B cell (primary cell): ENCODE measurements at regions not wholly inside any gene's neighbourhood (a gene's known extent, or its start where the extent isn't known, plus 50 kb on each side); places are given as distances from the start of the nearest gene placed in this dataset.

ENCODE experiments used
- ATAC-seq: fragments of 200-7000 bp; cut with Tn5 transposase; one replicate; pipeline ENCODE4 v1.10.0; 2021; ENCODE audit warnings: low read depth, mild to moderate bottlenecking, moderate number of reproducible peaks, moderate library complexity
- CTCF ChIA-PET: fragments of 350-600 bp; sonication (Branson Sonifier 250); formaldehyde crosslinking; loops from one replicate; lab custom pipeline; 2021; ENCODE audit warnings: antibody characterized with exemption, inconsistent platforms; lab: Charles Lee
- POLR2A ChIA-PET: fragments of 350-600 bp; sonication (Branson Sonifier 250); formaldehyde crosslinking; loops from one replicate; lab custom pipeline; 2021; ENCODE audit warnings: antibody characterized with exemption; lab: Charles Lee
- DNase-seq: peaks from one replicate; pipeline ENCODE4 v3.0.0; 2013
- H2AFZ ChIP-seq: 2 replicates; pipeline ENCODE4 v1.6.1; 2012; ENCODE audit warnings: mild to moderate bottlenecking, low read depth, low read length; ENCODE audit not compliant: insufficient read depth, poor library complexity, severe bottlenecking
- H3K27ac ChIP-seq, 2 donors: 1 replicate in 1 of 2; 2 replicates in 1 of 2; pipeline ENCODE4 v1.5.1; 2012 to 2013; ENCODE audit warnings: low read length in 2 of 2, mild to moderate bottlenecking in 2 of 2, moderate library complexity in 1 of 2
- H3K27me3 ChIP-seq, 4 experiments: fragments of 200-600 bp in 1 of 4; sonication (generic) in 1 of 4; replicated peaks in 1 of 4; 1 replicate in 2 of 4; 2 replicates in 2 of 4; pipeline versions ENCODE4 v1.6.1 to v1.7.0; 2013 to 2016; ENCODE audit warnings: low read length in 3 of 4, mild to moderate bottlenecking in 2 of 4, mixed read lengths in 1 of 4, moderate library complexity in 1 of 4; ENCODE audit not compliant: insufficient read depth in 4 of 4, control insufficient read depth in 3 of 4; ENCODE audit errors: control extremely low read depth in 1 of 4
- H3K36me3 ChIP-seq, 2 experiments: replicated peaks in 1 of 2; 1 replicate in 1 of 2; 2 replicates in 1 of 2; pipeline versions ENCODE4 v1.6.1 to v1.7.1; 2013; ENCODE audit warnings: low read length in 1 of 2; ENCODE audit not compliant: insufficient read depth in 2 of 2, control insufficient read depth in 1 of 2; ENCODE audit errors: control extremely low read depth in 1 of 2, extremely low read depth in 1 of 2
- H3K4me1 ChIP-seq, 2 donors: fragments of 200-600 bp in 1 of 2; sonication (generic) in 1 of 2; 1 replicate in 1 of 2; 2 replicates in 1 of 2; pipeline versions ENCODE4 v1.5.1 to v1.6.1; 2013 to 2017; ENCODE audit warnings: low read length in 2 of 2; ENCODE audit not compliant: control insufficient read depth in 2 of 2, insufficient read depth in 2 of 2
- H3K4me2 ChIP-seq: replicated peaks from 2 replicates; pipeline ENCODE3; 2012; ENCODE audit warnings: mild to moderate bottlenecking, low read depth, low read length; ENCODE audit not compliant: poor library complexity, severe bottlenecking
- H3K4me3 ChIP-seq, 5 experiments: fragments of 200-600 bp in 1 of 5; sonication (generic) in 1 of 5; 1 replicate in 3 of 5; 2 replicates in 2 of 5; pipeline versions ENCODE4 v1.5.1 to v1.7.0; 2011 to 2016; ENCODE audit warnings: low read length in 4 of 5, mild to moderate bottlenecking in 4 of 5, low read depth in 2 of 5, control low read depth in 1 of 5, moderate library complexity in 1 of 5; ENCODE audit not compliant: insufficient read depth in 1 of 5; ENCODE audit errors: control extremely low read depth in 1 of 5, extremely low read depth in 1 of 5
- H3K79me2 ChIP-seq: fragments of 200-600 bp; sonication (generic); one replicate; pipeline ENCODE4 v1.6.0; 2016; ENCODE audit warnings: low read length; ENCODE audit not compliant: control insufficient read depth, insufficient read depth
- H3K9ac ChIP-seq: fragments of 200-600 bp; sonication (generic); 2 replicates; pipeline ENCODE4 v1.6.1; 2017; ENCODE audit warnings: mild to moderate bottlenecking, low read length, moderate library complexity
- H3K9me3 ChIP-seq, 3 donors: one replicate each; pipeline versions ENCODE4 v1.6.1 to v1.7.1; 2013; ENCODE audit warnings: low read length in 2 of 3; ENCODE audit not compliant: control insufficient read depth in 2 of 3, insufficient read depth in 1 of 3; ENCODE audit errors: control extremely low read depth in 1 of 3
- H4K20me1 ChIP-seq: 2 replicates; pipeline ENCODE4 v1.6.0; 2012; ENCODE audit warnings: mild to moderate bottlenecking, low read length; ENCODE audit not compliant: insufficient read depth, control insufficient read depth, poor library complexity, severe bottlenecking
- H3K27ac Mint-ChIP-seq: one replicate; pipeline ENCODE4 v1.8.0; 2021; ENCODE audit warnings: mixed read lengths
- H3K27me3 Mint-ChIP-seq: one replicate; pipeline ENCODE4 v1.8.0; 2021; ENCODE audit warnings: mixed read lengths
- H3K4me1 Mint-ChIP-seq: one replicate; pipeline ENCODE4 v1.8.0; 2021; ENCODE audit warnings: mixed read lengths
- H3K4me3 Mint-ChIP-seq: one replicate; pipeline ENCODE4 v1.8.0; 2021; ENCODE audit warnings: mixed read lengths
- H3K9me3 Mint-ChIP-seq: one replicate; pipeline ENCODE4 v1.8.0; 2022; ENCODE audit warnings: mixed read lengths; ENCODE audit not compliant: insufficient read depth
- EZH2 ChIP-seq: IDR thresholded peaks from 2 replicates; pipeline ENCODE4 v1.6.1; 2012; ENCODE audit warnings: borderline replicate concordance, low read depth, mild to moderate bottlenecking, moderate library complexity, low read length; ENCODE audit not compliant: insufficient read depth, poor library complexity, severe bottlenecking
- WGBS: methylation state at CpG from one replicate; pipeline ENCODE4 v1.1.5; 2013; ENCODE audit warnings: missing lambda C conversion rate; ENCODE audit not compliant: insufficient coverage; 5-methylcytosine and 5-hydroxymethylcytosine counted together
- intact Hi-C: fragments of 100-400 bp; cut with micrococcal nuclease; formaldehyde crosslinking; loops from one replicate; pipeline ENCODE4 v1.10.0; 2022
- TF ChIP-seq, protein P1 (sequence below): fragments of 200-600 bp; IDR thresholded peaks from one replicate; pipeline ENCODE4 v1.8.0; 2022; ENCODE audit warnings: antibody characterized with exemption, mild to moderate bottlenecking

- H3K79me2 ChIP-seq: no peaks in the 10 kb centered on the region
- ATAC-seq: no peak
- H3K4me3 Mint-ChIP-seq: no peak overlapping the region
- no peak overlapping the region for H2AFZ ChIP-seq
- no peaks in the 10 kb centered on the region for H3K4me1 Mint-ChIP-seq
- intact Hi-C loops: no loop called here
- WGBS: 87% methylated on average over 5 of the region's 8 CpGs
- H3K4me3 ChIP-seq: no peak overlapping the region
- TF ChIP-seq, protein P1, sequence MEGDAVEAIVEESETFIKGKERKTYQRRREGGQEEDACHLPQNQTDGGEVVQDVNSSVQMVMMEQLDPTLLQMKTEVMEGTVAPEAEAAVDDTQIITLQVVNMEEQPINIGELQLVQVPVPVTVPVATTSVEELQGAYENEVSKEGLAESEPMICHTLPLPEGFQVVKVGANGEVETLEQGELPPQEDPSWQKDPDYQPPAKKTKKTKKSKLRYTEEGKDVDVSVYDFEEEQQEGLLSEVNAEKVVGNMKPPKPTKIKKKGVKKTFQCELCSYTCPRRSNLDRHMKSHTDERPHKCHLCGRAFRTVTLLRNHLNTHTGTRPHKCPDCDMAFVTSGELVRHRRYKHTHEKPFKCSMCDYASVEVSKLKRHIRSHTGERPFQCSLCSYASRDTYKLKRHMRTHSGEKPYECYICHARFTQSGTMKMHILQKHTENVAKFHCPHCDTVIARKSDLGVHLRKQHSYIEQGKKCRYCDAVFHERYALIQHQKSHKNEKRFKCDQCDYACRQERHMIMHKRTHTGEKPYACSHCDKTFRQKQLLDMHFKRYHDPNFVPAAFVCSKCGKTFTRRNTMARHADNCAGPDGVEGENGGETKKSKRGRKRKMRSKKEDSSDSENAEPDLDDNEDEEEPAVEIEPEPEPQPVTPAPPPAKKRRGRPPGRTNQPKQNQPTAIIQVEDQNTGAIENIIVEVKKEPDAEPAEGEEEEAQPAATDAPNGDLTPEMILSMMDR: no peak
- no peak overlapping the region for H3K9ac ChIP-seq
- ChIA-PET CTCF (no interaction called here), POLR2A (no interaction called here)
- H4K20me1 ChIP-seq: no peaks in the 10 kb centered on the region
- peaks cover 0 to 11% (median 0%) of the 10 kb centered on the region in 3 donors for H3K9me3 ChIP-seq
- DNase-seq: no peak
- H3K4me1 ChIP-seq: no peaks in the 10 kb centered on the region
- no peaks in the 10 kb centered on the region for H3K27me3 Mint-ChIP-seq
- no peak overlapping the region for H3K27ac Mint-ChIP-seq
- H3K27me3 ChIP-seq: no peaks in the 10 kb centered on the region
- H3K27ac ChIP-seq: no peak overlapping the region
- H3K4me2 ChIP-seq: no peak overlapping the region
- no peaks in the 10 kb centered on the region for H3K36me3 ChIP-seq
- H3K9me3 Mint-ChIP-seq: peaks cover 4% of the 10 kb centered on the region
Observed at GRCh38 chr16:61030616-61031015, 1005.6 kb downstream of the CDH8 start.

- H3K9me3 Mint-ChIP-seq: peaks cover 7% of the 10 kb centered on the region
- H3K4me1 ChIP-seq: no peaks in the 10 kb centered on the region
- no peaks in the 10 kb centered on the region for H4K20me1 ChIP-seq
- no peaks in the 10 kb centered on the region for H3K4me1 Mint-ChIP-seq
- TF ChIP-seq EZH2: no peak
- TF ChIP-seq, protein P1: no peak
- no peaks in the 10 kb centered on the region for H3K27me3 Mint-ChIP-seq
- H3K27ac Mint-ChIP-seq: no peak overlapping the region
- no peak overlapping the region for H3K27ac ChIP-seq
- WGBS: 80% methylated on average over 2 of the region's 3 CpGs
- H3K9me3 ChIP-seq: no peaks in the 10 kb centered on the region
- no peak overlapping the region for H2AFZ ChIP-seq
- H3K9ac ChIP-seq: no peak overlapping the region
- H3K4me2 ChIP-seq: no peak overlapping the region
- CTCF ChIA-PET: no interaction called here
- H3K36me3 ChIP-seq: no peaks in the 10 kb centered on the region
- no peaks in the 10 kb centered on the region for H3K79me2 ChIP-seq
- H3K27me3 ChIP-seq: no peaks in the 10 kb centered on the region
- DNase-seq (no peak), ATAC-seq (no peak)
- no peak overlapping the region for H3K4me3 Mint-ChIP-seq
- POLR2A ChIA-PET: no interaction called here
- intact Hi-C loops: no loop called here
- no peak overlapping the region for H3K4me3 ChIP-seq
Observed at GRCh38 chr16:61024180-61024900, 1011.9 kb downstream of the CDH8 start.
